ENCODE measurements at regions not wholly inside any gene's neighbourhood (a gene's known extent, or its start where the extent isn't known, plus 50 kb on each side); places are given as distances from the start of the nearest gene placed in this dataset.
"Not testable (repeated sequence)": the region's sequence is repeated elsewhere in the genome, so short reads cannot be mapped to it uniquely, and the experiment has no call there.

- Histone ChIP-seq H3K27ac (ENCODE audit: low read depth) (no peak overlapping the region), H3K4me1 (ENCODE audit: insufficient read depth) (no peaks in the 10 kb centered on the region), H3K36me3 (ENCODE audit: insufficient read depth) (no peaks in the 10 kb centered on the region), H3K4me3 (ENCODE audit: low read depth, low read length) (no peak overlapping the region)
- 73% methylated on average over 31 of the region's 31 CpGs for WGBS
- DNase-seq (ENCODE audit: extremely low spot score) = no peak
Measured at GRCh38 chr12:131473741-131474709, 236.9 kb upstream of the SFSWAP start.

GRCh38 chr12:131475012-131475411 is 235.9 kb upstream of the SFSWAP start:
- DNase-seq (ENCODE audit: extremely low spot score); H3K4me1 ChIP-seq (ENCODE audit: insufficient read depth); H3K27ac ChIP-seq (ENCODE audit: low read depth); H3K4me3 ChIP-seq (ENCODE audit: low read depth, low read length); H3K36me3 ChIP-seq (ENCODE audit: insufficient read depth): not testable (repeated sequence)
- WGBS = 12% methylated on average over 5 of the region's 19 CpGs

- Histone ChIP-seq H3K36me3 (ENCODE audit: insufficient read depth) (no peaks in the 10 kb centered on the region), H3K27ac (ENCODE audit: low read depth) (no peak overlapping the region), H3K4me3 (ENCODE audit: low read depth, low read length) (no peak overlapping the region), H3K4me1 (ENCODE audit: insufficient read depth) (no peaks in the 10 kb centered on the region)
- no peak for DNase-seq (ENCODE audit: extremely low spot score)
- 96% methylated on average over 2 of the region's 2 CpGs for WGBS
Measured at GRCh38 chr12:131477613-131478012, 233.3 kb upstream of the SFSWAP start.

- H3K27ac ChIP-seq (ENCODE audit: low read depth) = no peak overlapping the region
- H3K4me1 ChIP-seq (ENCODE audit: insufficient read depth) = no peaks in the 10 kb centered on the region
- H3K4me3 ChIP-seq (ENCODE audit: low read depth, low read length) = no peak overlapping the region
- no peak for DNase-seq (ENCODE audit: extremely low spot score)
- 55% methylated on average over 3 of the region's 3 CpGs for whole genome bisulfite sequencing
- H3K36me3 ChIP-seq (ENCODE audit: insufficient read depth) = no peaks in the 10 kb centered on the region
Measured at GRCh38 chr12:131478468-131478867, 232.4 kb upstream of the SFSWAP start.

- 75% methylated on average over 6 of the region's 6 CpGs for WGBS
- no peaks in the 10 kb centered on the region for H3K4me1 ChIP-seq (ENCODE audit: insufficient read depth)
- DNase-seq (ENCODE audit: extremely low spot score) = no peak
- H3K27ac ChIP-seq (ENCODE audit: low read depth) = no peak overlapping the region
- no peaks in the 10 kb centered on the region for H3K36me3 ChIP-seq (ENCODE audit: insufficient read depth)
- H3K4me3 ChIP-seq (ENCODE audit: low read depth, low read length) = no peak overlapping the region
Measured at GRCh38 chr12:131482199-131482598, 228.7 kb upstream of the SFSWAP start.

GRCh38 chr12:131482686-131483085 is 228.2 kb upstream of the SFSWAP start:
- no peak overlapping the region for H3K4me3 ChIP-seq (ENCODE audit: low read depth, low read length)
- H3K4me1 ChIP-seq (ENCODE audit: insufficient read depth) = no peaks in the 10 kb centered on the region
- no peak for DNase-seq (ENCODE audit: extremely low spot score)
- WGBS = 84% methylated on average over 9 of the region's 9 CpGs
- no peaks in the 10 kb centered on the region for H3K36me3 ChIP-seq (ENCODE audit: insufficient read depth)
- H3K27ac ChIP-seq (ENCODE audit: low read depth) = no peak overlapping the region

GRCh38 chr12:131486451-131487230 is 224.2 kb upstream of the SFSWAP start:
- H3K4me3 ChIP-seq (ENCODE audit: low read depth, low read length) = no peak overlapping the region
- 61% methylated on average over 5 of the region's 5 CpGs for WGBS
- DNase-seq (ENCODE audit: extremely low spot score) = no peak
- no peak overlapping the region for H3K27ac ChIP-seq (ENCODE audit: low read depth)
- no peaks in the 10 kb centered on the region for H3K36me3 ChIP-seq (ENCODE audit: insufficient read depth)
- H3K4me1 ChIP-seq (ENCODE audit: insufficient read depth) = no peaks in the 10 kb centered on the region

- no peak overlapping the region for H3K27ac ChIP-seq (ENCODE audit: low read depth)
- H3K4me1 ChIP-seq (ENCODE audit: insufficient read depth) = no peaks in the 10 kb centered on the region
- no peaks in the 10 kb centered on the region for H3K36me3 ChIP-seq (ENCODE audit: insufficient read depth)
- WGBS = 49% methylated on average over 9 of the region's 9 CpGs
- no peak overlapping the region for H3K4me3 ChIP-seq (ENCODE audit: low read depth, low read length)
- DNase-seq (ENCODE audit: extremely low spot score) = no peak
Measured at GRCh38 chr12:131487388-131488124, 223.3 kb upstream of the SFSWAP start.

GRCh38 chr12:131489718-131490117 is 221.2 kb upstream of the SFSWAP start:
- Histone ChIP-seq H3K4me3 (ENCODE audit: low read depth, low read length) (no peak overlapping the region), H3K36me3 (ENCODE audit: insufficient read depth) (no peaks in the 10 kb centered on the region), H3K27ac (ENCODE audit: low read depth) (no peak overlapping the region), H3K4me1 (ENCODE audit: insufficient read depth) (no peaks in the 10 kb centered on the region)
- 87% methylated on average over 3 of the region's 3 CpGs for WGBS
- no peak for DNase-seq (ENCODE audit: extremely low spot score)

- H3K4me3 ChIP-seq (ENCODE audit: low read depth, low read length) = no peak overlapping the region
- 93% methylated on average over 1 of the region's 1 CpG for WGBS
- H3K27ac ChIP-seq (ENCODE audit: low read depth) = no peak overlapping the region
- DNase-seq (ENCODE audit: extremely low spot score) = no peak
- no peaks in the 10 kb centered on the region for H3K36me3 ChIP-seq (ENCODE audit: insufficient read depth)
- no peaks in the 10 kb centered on the region for H3K4me1 ChIP-seq (ENCODE audit: insufficient read depth)
Measured at GRCh38 chr12:131491155-131491554, 219.7 kb upstream of the SFSWAP start.

- Histone ChIP-seq H3K4me3 (ENCODE audit: low read depth, low read length) (no peak overlapping the region), H3K4me1 (ENCODE audit: insufficient read depth) (no peaks in the 10 kb centered on the region), H3K36me3 (ENCODE audit: insufficient read depth) (no peaks in the 10 kb centered on the region), H3K27ac (ENCODE audit: low read depth) (no peak overlapping the region)
- DNase-seq (ENCODE audit: extremely low spot score) = no peak
- 61% methylated on average over 3 of the region's 3 CpGs for WGBS
Measured at GRCh38 chr12:131491916-131492490, 218.9 kb upstream of the SFSWAP start.

- Histone ChIP-seq H3K36me3 (ENCODE audit: insufficient read depth) (no peaks in the 10 kb centered on the region), H3K27ac (ENCODE audit: low read depth) (no peak overlapping the region), H3K4me3 (ENCODE audit: low read depth, low read length) (no peak overlapping the region), H3K4me1 (ENCODE audit: insufficient read depth) (no peaks in the 10 kb centered on the region)
- DNase-seq (ENCODE audit: extremely low spot score) = no peak
- WGBS = 78% methylated on average over 21 of the region's 34 CpGs
Measured at GRCh38 chr12:131493068-131493826, 217.6 kb upstream of the SFSWAP start.

GRCh38 chr12:131494216-131494615 is 216.7 kb upstream of the SFSWAP start:
- Histone ChIP-seq H3K36me3 (ENCODE audit: insufficient read depth) (no peaks in the 10 kb centered on the region), H3K4me1 (ENCODE audit: insufficient read depth) (no peaks in the 10 kb centered on the region), H3K27ac (ENCODE audit: low read depth) (no peak overlapping the region), H3K4me3 (ENCODE audit: low read depth, low read length) (no peak overlapping the region)
- 93% methylated on average over 24 of the region's 24 CpGs for WGBS
- no peak for DNase-seq (ENCODE audit: extremely low spot score)
